ENCODE measurements at regions not wholly inside any gene's neighbourhood (a gene's known extent, or its start where the extent isn't known, plus 50 kb on each side); places are given as distances from the start of the nearest gene placed in this dataset.

GRCh38 chr2:144213797-144214196, 306.1 kb downstream of the ZEB2 start:
- DNase-seq (ENCODE audit: low spot score): no peak

GRCh38 chr2:144211826-144212225, 308.1 kb downstream of the ZEB2 start:
- DNase-seq (ENCODE audit: low spot score): no peak

- DNase-seq (ENCODE audit: low spot score): no peak
Measured at GRCh38 chr2:144211065-144211464, 308.9 kb downstream of the ZEB2 start.

- no peak for DNase-seq (ENCODE audit: low spot score)
Measured at GRCh38 chr2:144210076-144210475, 309.8 kb downstream of the ZEB2 start.

- no peak for DNase-seq (ENCODE audit: low spot score)
Measured at GRCh38 chr2:144208924-144209323, 311.0 kb downstream of the ZEB2 start.

GRCh38 chr2:144206019-144206418, 313.9 kb downstream of the ZEB2 start:
- no peak for DNase-seq (ENCODE audit: low spot score)

- no peak for DNase-seq (ENCODE audit: low spot score)
Measured at GRCh38 chr2:144201868-144202468, 318.0 kb downstream of the ZEB2 start.

GRCh38 chr2:144201126-144201525, 318.8 kb downstream of the ZEB2 start:
- no peak for DNase-seq (ENCODE audit: low spot score)

GRCh38 chr2:144198116-144198515, 321.8 kb downstream of the ZEB2 start:
- DNase-seq (ENCODE audit: low spot score): no peak

- no peak for DNase-seq (ENCODE audit: low spot score)
Measured at GRCh38 chr2:144194326-144195071, 325.4 kb downstream of the ZEB2 start.

- DNase-seq (ENCODE audit: low spot score): no peak
Measured at GRCh38 chr2:144190908-144191605, 328.9 kb downstream of the ZEB2 start.

GRCh38 chr2:144183727-144184126, 336.2 kb downstream of the ZEB2 start:
- no peak for DNase-seq (ENCODE audit: low spot score)

GRCh38 chr2:144181001-144181400, 338.9 kb downstream of the ZEB2 start:
- DNase-seq (ENCODE audit: low spot score): no peak

GRCh38 chr2:144180131-144180530, 339.8 kb downstream of the ZEB2 start:
- no peak for DNase-seq (ENCODE audit: low spot score)

GRCh38 chr2:144170179-144170578, 349.7 kb downstream of the ZEB2 start:
- DNase-seq (ENCODE audit: low spot score): no peak

GRCh38 chr2:144166743-144167142, 353.2 kb downstream of the ZEB2 start:
- no peak for DNase-seq (ENCODE audit: low spot score)

GRCh38 chr2:144165599-144166250, 354.2 kb downstream of the ZEB2 start:
- no peak for DNase-seq (ENCODE audit: low spot score)

- no peak for DNase-seq (ENCODE audit: low spot score)
Measured at GRCh38 chr2:144163592-144163991, 356.3 kb downstream of the ZEB2 start.

GRCh38 chr2:144162652-144163051, 357.3 kb downstream of the ZEB2 start:
- DNase-seq (ENCODE audit: low spot score): peak; percentile 30

GRCh38 chr2:144161061-144161460, 358.9 kb downstream of the ZEB2 start:
- no peak for DNase-seq (ENCODE audit: low spot score)

- DNase-seq (ENCODE audit: low spot score): no peak
Measured at GRCh38 chr2:144159240-144159639, 360.7 kb downstream of the ZEB2 start.

GRCh38 chr2:144158096-144158495, 361.8 kb downstream of the ZEB2 start:
- DNase-seq (ENCODE audit: low spot score): no peak
